HCT116 (cell line): ENCODE measurements at regions not wholly inside any gene's neighbourhood (a gene's known extent, or its start where the extent isn't known, plus 50 kb on each side); places are given as distances from the start of the nearest gene placed in this dataset.

ENCODE experiments used
- CTCF ChIP-seq, 3 experiments: fragments of 200-600 bp in 1 of 3; sonication (generic) in 1 of 3; IDR thresholded peaks in 2 of 3; conservative IDR thresholded peaks in 1 of 3; 2 replicates each; pipeline ENCODE4 v1.5.1; 2012 to 2017; ENCODE audit warnings: low read depth in 2 of 3, low read length in 2 of 3, antibody characterized with exemption in 1 of 3, borderline replicate concordance in 1 of 3, control low read depth in 1 of 3, mild to moderate bottlenecking in 1 of 3, mixed read lengths in 1 of 3, mixed run types in 1 of 3, moderate library complexity in 1 of 3; ENCODE audit not compliant: insufficient read depth in 1 of 3
- EZH2 ChIP-seq: fragments of 200-600 bp; sonication (generic); IDR thresholded peaks from 2 replicates; pipeline ENCODE4 v1.6.1; 2017; ENCODE audit warnings: antibody characterized with exemption, mixed run types
- EZH2phosphoT487 ChIP-seq: fragments of 200-600 bp; IDR thresholded peaks from 2 replicates; pipeline ENCODE4 v1.6.1; 2018; ENCODE audit warnings: antibody characterized with exemption, borderline replicate concordance
- POLR2A ChIP-seq: IDR thresholded peaks from 2 replicates; pipeline ENCODE4 v1.7.0; 2011; ENCODE audit warnings: borderline replicate concordance; ENCODE audit not compliant: insufficient read depth, insufficient read length; ENCODE audit errors: extremely low read depth
- POLR2AphosphoS5 ChIP-seq: IDR thresholded peaks from 2 replicates; pipeline ENCODE4 v1.6.1; 2011; ENCODE audit warnings: mild to moderate bottlenecking, low read depth, low read length, moderate library complexity
- REST ChIP-seq: IDR thresholded peaks from 2 replicates; pipeline ENCODE4 v1.6.1; 2012; ENCODE audit warnings: low read depth
- SP1 ChIP-seq: IDR thresholded peaks from 2 replicates; pipeline ENCODE4 v1.6.1; 2012; ENCODE audit warnings: low read depth
- TCF7L2 ChIP-seq: IDR thresholded peaks from 2 replicates; pipeline ENCODE4 v1.7.0; 2011; ENCODE audit warnings: borderline replicate concordance, inconsistent platforms; ENCODE audit not compliant: insufficient read depth, insufficient read length; ENCODE audit errors: extremely low read depth
- ZBTB33 ChIP-seq: IDR thresholded peaks from 2 replicates; pipeline ENCODE4 v1.6.1; 2011; ENCODE audit warnings: mild to moderate bottlenecking, low read length, moderate library complexity; ENCODE audit not compliant: insufficient replicate concordance; ENCODE audit errors: extremely low read depth
- ZNF274 ChIP-seq: fragments of 200-500 bp; sonication (Bioruptor generic); IDR thresholded peaks from 2 replicates; pipeline ENCODE4 v1.6.1; 2014; ENCODE audit warnings: mild to moderate bottlenecking, low read depth, low read length, inconsistent platforms

- TF ChIP-seq CTCF (IDR thresholded peaks at IDR 0.05 in 2 of 3, conservative IDR thresholded peaks at IDR 0.05 in 1 of 3; ENCODE audit: borderline replicate concordance in 1 of 3, insufficient read depth in 1 of 3, low read depth in 2 of 3, low read length in 2 of 3) (no peak), EZH2 (no peak), ZNF274 (no peak), ZBTB33 (no peak), SP1 (no peak), EZH2phosphoT487 (no peak), POLR2AphosphoS5 (no peak), POLR2A (no peak), REST (no peak), TCF7L2 (no peak)
These were observed 1225.3 kb upstream of the CHAC2 start for GRCh38 chr2:52542297-52542696.
